Endothelial cell of umbilical vein (primary cell): ENCODE measurements at regions not wholly inside any gene's neighbourhood (a gene's known extent, or its start where the extent isn't known, plus 50 kb on each side); places are given as distances from the start of the nearest gene placed in this dataset.

Experiments
- BruUV-seq: library from RNA; stranded (reverse); fragments of 400-500 nt; replicated peaks from 2 replicates; lab custom pipeline; 2021; lab: Mats Ljungman, UMichigan
- CTCF ChIA-PET: fragments of 300-600, 350-600 bp; sonication (Branson Sonifier 250); formaldehyde crosslinking; loops from one replicate; lab custom pipeline; 2021; ENCODE audit warnings: antibody characterized with exemption, inconsistent platforms; lab: Charles Lee
- POLR2A ChIA-PET: fragments of 300-600, 350-600 bp; sonication (Branson Sonifier 250); formaldehyde crosslinking; loops from one replicate; lab custom pipeline; 2021; ENCODE audit warnings: antibody characterized with exemption, inconsistent platforms; lab: Charles Lee
- DNase-seq: peaks from one replicate; pipeline ENCODE4 v3.0.0-alpha.2; 2011; ENCODE audit warnings: low read depth, low spot score
- FAIRE-seq: peaks from 2 replicates; lab custom pipeline; 2011; peaks lifted over from hg19 to GRCh38; lab: Jason Lieb, UNC
- H2AFZ ChIP-seq: 2 replicates; pipeline ENCODE4 v1.6.0; 2012; ENCODE audit warnings: low read depth, low read length, control low read depth, inconsistent platforms
- H3K27ac ChIP-seq: 2 replicates; pipeline ENCODE4 v1.5.1; 2011; ENCODE audit warnings: low read depth, mild to moderate bottlenecking, control low read depth, low read length, moderate library complexity; ENCODE audit not compliant: insufficient read depth
- H3K27me3 ChIP-seq, 2 experiments: 2 replicates each; pipeline versions ENCODE4 v1.6.0 to v1.6.1; 2011; ENCODE audit warnings: low read length in 2 of 2, mixed read lengths in 1 of 2; ENCODE audit not compliant: control insufficient read depth in 2 of 2, insufficient read depth in 2 of 2
- H3K36me3 ChIP-seq, 2 experiments: 2 replicates in 1 of 2; 3 replicates in 1 of 2; pipeline ENCODE4 v1.5.1; 2011; ENCODE audit warnings: low read length in 2 of 2, mild to moderate bottlenecking in 1 of 2, moderate library complexity in 1 of 2; ENCODE audit not compliant: control insufficient read depth in 2 of 2, insufficient read depth in 2 of 2; ENCODE audit errors: extremely low read depth in 1 of 2
- H3K4me1 ChIP-seq: 3 replicates; pipeline ENCODE4 v1.5.1; 2011; ENCODE audit warnings: mild to moderate bottlenecking, low read length; ENCODE audit not compliant: control insufficient read depth, insufficient read depth; ENCODE audit errors: extremely low read depth
- H3K4me2 ChIP-seq: 2 replicates; pipeline ENCODE4 v1.6.1; 2011; ENCODE audit warnings: low read length, control low read depth, mixed read lengths; ENCODE audit not compliant: insufficient read depth
- H3K4me3 ChIP-seq, 3 experiments: fragments of 200-600 bp in 1 of 3; sonication (generic), shearing (Covaris generic) in 1 of 3; replicated peaks in 1 of 3; 2 replicates each; pipeline ENCODE4 v1.5.1; 2011 to 2016; ENCODE audit warnings: control low read depth in 3 of 3, low read length in 3 of 3, mild to moderate bottlenecking in 2 of 3, inconsistent platforms in 1 of 3, low read depth in 1 of 3, moderate library complexity in 1 of 3; ENCODE audit not compliant: insufficient read depth in 1 of 3
- H3K79me2 ChIP-seq: 2 replicates; pipeline ENCODE4 v1.6.0; 2012; ENCODE audit warnings: low read length, inconsistent platforms; ENCODE audit not compliant: control insufficient read depth, insufficient read depth
- H3K9ac ChIP-seq: replicated peaks from 2 replicates; pipeline ENCODE3; 2011; ENCODE audit warnings: low read length, control low read depth; ENCODE audit not compliant: insufficient read depth; ENCODE audit errors: extremely low read depth
- H3K9me1 ChIP-seq: replicated peaks from 3 replicates; pipeline ENCODE4 v1.6.0; 2011; ENCODE audit warnings: mild to moderate bottlenecking, low read length; ENCODE audit not compliant: control insufficient read depth, insufficient read depth; ENCODE audit errors: extremely low read depth
- H3K9me3 ChIP-seq: replicated peaks from 2 replicates; pipeline ENCODE4 v1.5.1; 2012; ENCODE audit warnings: low read length, inconsistent platforms; ENCODE audit not compliant: control insufficient read depth, insufficient read depth
- H4K20me1 ChIP-seq: replicated peaks from 2 replicates; pipeline ENCODE3; 2011; ENCODE audit warnings: mild to moderate bottlenecking, low read length; ENCODE audit not compliant: control insufficient read depth, insufficient read depth; ENCODE audit errors: extremely low read depth
- CTCF ChIP-seq, 2 donors: IDR thresholded peaks; 1 replicate in 1 of 2; 2 replicates in 1 of 2; pipeline ENCODE4 v1.5.1; 2011; ENCODE audit warnings: low read length in 2 of 2, mild to moderate bottlenecking in 2 of 2, moderate library complexity in 2 of 2, control low read depth in 1 of 2, inconsistent platforms in 1 of 2, low read depth in 1 of 2; ENCODE audit not compliant: insufficient read depth in 1 of 2; ENCODE audit errors: extremely low read depth in 1 of 2
- EZH2 ChIP-seq: IDR thresholded peaks from 2 replicates; pipeline ENCODE4 v1.6.1; 2012; ENCODE audit warnings: borderline replicate concordance, low read depth, mild to moderate bottlenecking, moderate library complexity, low read length, inconsistent platforms; ENCODE audit not compliant: severe bottlenecking
- FOS ChIP-seq: IDR thresholded peaks from 2 replicates; pipeline ENCODE4 v1.6.1; 2011; ENCODE audit warnings: mild to moderate bottlenecking, low read length, moderate library complexity, borderline replicate concordance; ENCODE audit not compliant: insufficient read depth
- GATA2 ChIP-seq: IDR thresholded peaks from 2 replicates; pipeline ENCODE4 v1.7.0; 2011; ENCODE audit warnings: low read depth, mild to moderate bottlenecking, moderate library complexity, mixed read lengths, low read length; ENCODE audit not compliant: insufficient read length, insufficient read depth
- JUN ChIP-seq: IDR thresholded peaks from 2 replicates; pipeline ENCODE4 v1.6.1; 2011; ENCODE audit warnings: borderline replicate concordance, low read depth; ENCODE audit not compliant: insufficient read length, insufficient read depth
- MAX ChIP-seq: IDR thresholded peaks from 2 replicates; pipeline ENCODE4 v1.6.1; 2011; ENCODE audit not compliant: insufficient read depth, insufficient read length
- MYC ChIP-seq: IDR thresholded peaks from one replicate; pipeline ENCODE4 v1.6.1; 2011; ENCODE audit warnings: mild to moderate bottlenecking, low read depth, low read length
- POLR2A ChIP-seq: IDR thresholded peaks from 2 replicates; pipeline ENCODE4 v1.6.1; 2012; ENCODE audit warnings: low read depth, mild to moderate bottlenecking, control low read depth, low read length
- POLR2AphosphoS5 ChIP-seq: IDR thresholded peaks from 2 replicates; pipeline ENCODE4 v1.6.1; 2012; ENCODE audit warnings: low read depth, mild to moderate bottlenecking, control low read depth, low read length, moderate library complexity; ENCODE audit not compliant: insufficient read depth
- dilution Hi-C: fragments of 300-500 bp; cut with MboI; formaldehyde crosslinking; loops from one replicate; pipeline ENCODE4 v1.15.0; 2019; ENCODE audit warnings: low sequenced_read_pairs; ENCODE audit not compliant: extremely low pct_ligation_motif_present
- intact Hi-C: fragments of 100-400 bp; cut with micrococcal nuclease; formaldehyde crosslinking; loops from one replicate; pipeline ENCODE4 v1.10.0; 2022

- no peak for FAIRE-seq
- no peaks in the 10 kb centered on the region for H3K79me2 ChIP-seq
- ChIA-PET POLR2A (no interaction called here), CTCF (interaction anchor here (0.8 to 3.7 kb wide), 25 partner anchors 7 to 1010 kb away, joined by 3 to 15 read pairs (median 3); no protein-coding TSS in a partner anchor)
- no peak overlapping the region for H3K9ac ChIP-seq
- no peaks in the 10 kb centered on the region for H3K36me3 ChIP-seq
- TF ChIP-seq EZH2, result no peak
- TF ChIP-seq JUN, result no peak
- TF ChIP-seq POLR2AphosphoS5, result no peak
- TF ChIP-seq CTCF (IDR thresholded peaks at IDR 0.05; ENCODE audit: extremely low read depth in 1 of 2, insufficient read depth in 1 of 2, low read depth in 1 of 2, low read length in 2 of 2), result no peak
- TF ChIP-seq MYC, result no peak
- TF ChIP-seq POLR2A, result no peak
- TF ChIP-seq MAX, result no peak
- TF ChIP-seq FOS, result no peak
- TF ChIP-seq GATA2, result no peak
- H3K9me1 ChIP-seq, result no peaks in the 10 kb centered on the region
- no peaks in the 10 kb centered on the region for H3K9me3 ChIP-seq
- dilution Hi-C loops (no loop called here), intact Hi-C loops (loop anchor here (1.0 to 5.0 kb wide), 7 partner anchors 28 to 1013 kb away; partner anchors contain the start of gene TLE3)
- no peak for DNase-seq
- no peak overlapping the region for H2AFZ ChIP-seq
- H3K4me2 ChIP-seq, result no peak overlapping the region
- no peaks in the 10 kb centered on the region for H4K20me1 ChIP-seq
- no TSS peak for BruUV-seq
- H3K4me1 ChIP-seq, result peaks cover 4% of the 10 kb centered on the region
- no peaks in the 10 kb centered on the region for H3K27me3 ChIP-seq
- no peak overlapping the region for H3K27ac ChIP-seq
- H3K4me3 ChIP-seq, result no peak overlapping the region
These were observed 274.2 kb downstream of the UACA start for GRCh38 chr15:70488941-70489848.
